Gastroesophageal sphincter (tissue), 3 donors: ENCODE measurements at regions not wholly inside any gene's neighbourhood (a gene's known extent, or its start where the extent isn't known, plus 50 kb on each side); places are given as distances from the start of the nearest gene placed in this dataset.

Experiments
- EP300 ChIP-seq: sonication (generic); formaldehyde crosslinking; IDR thresholded peaks from one replicate; pipeline ENCODE4 v1.6.1; 2017; ENCODE audit warnings: antibody characterized with exemption, mild to moderate bottlenecking
- POLR2A ChIP-seq, 2 donors: fragments of 450-650 bp; IDR thresholded peaks; one replicate each; pipeline ENCODE4 v1.6.1; 2017; ENCODE audit warnings: antibody characterized with exemption in 2 of 2, mild to moderate bottlenecking in 2 of 2, moderate library complexity in 1 of 2
- POLR2AphosphoS5 ChIP-seq: sonication (generic); formaldehyde crosslinking; IDR thresholded peaks from one replicate; pipeline ENCODE4 v1.6.1; 2017; ENCODE audit warnings: antibody characterized with exemption
- TF ChIP-seq, protein P1 (sequence below), 4 experiments: fragments of 200-600 bp in 2 of 4; fragments of 450-650 bp in 2 of 4; sonication (generic) in 1 of 4; IDR thresholded peaks; one replicate each; pipeline ENCODE4 v1.5.1; 2017 to 2019; ENCODE audit warnings: antibody characterized with exemption in 4 of 4, mild to moderate bottlenecking in 2 of 4, moderate library complexity in 2 of 4

DNA sequence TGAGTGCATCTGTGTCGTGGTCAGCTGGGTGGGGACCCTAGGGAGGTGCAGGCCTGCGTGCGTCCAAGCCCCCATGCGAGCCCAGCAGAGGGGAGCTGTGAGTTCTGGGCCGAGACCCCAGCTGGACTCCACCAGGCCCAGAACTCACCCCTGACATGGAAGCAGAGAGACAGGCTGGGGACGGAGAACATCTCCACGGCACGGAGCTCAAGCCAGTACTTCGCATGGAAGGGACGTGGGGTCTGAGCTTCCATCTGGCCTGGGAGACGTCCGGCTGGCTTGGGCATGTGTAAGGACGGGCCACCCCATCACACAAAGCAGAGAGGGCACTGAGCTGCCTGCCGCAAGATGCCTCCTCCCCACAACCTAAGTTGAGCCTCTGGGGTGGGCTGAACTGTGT is 422.4 kb downstream of the CTTN start:
- TF ChIP-seq, protein P1, sequence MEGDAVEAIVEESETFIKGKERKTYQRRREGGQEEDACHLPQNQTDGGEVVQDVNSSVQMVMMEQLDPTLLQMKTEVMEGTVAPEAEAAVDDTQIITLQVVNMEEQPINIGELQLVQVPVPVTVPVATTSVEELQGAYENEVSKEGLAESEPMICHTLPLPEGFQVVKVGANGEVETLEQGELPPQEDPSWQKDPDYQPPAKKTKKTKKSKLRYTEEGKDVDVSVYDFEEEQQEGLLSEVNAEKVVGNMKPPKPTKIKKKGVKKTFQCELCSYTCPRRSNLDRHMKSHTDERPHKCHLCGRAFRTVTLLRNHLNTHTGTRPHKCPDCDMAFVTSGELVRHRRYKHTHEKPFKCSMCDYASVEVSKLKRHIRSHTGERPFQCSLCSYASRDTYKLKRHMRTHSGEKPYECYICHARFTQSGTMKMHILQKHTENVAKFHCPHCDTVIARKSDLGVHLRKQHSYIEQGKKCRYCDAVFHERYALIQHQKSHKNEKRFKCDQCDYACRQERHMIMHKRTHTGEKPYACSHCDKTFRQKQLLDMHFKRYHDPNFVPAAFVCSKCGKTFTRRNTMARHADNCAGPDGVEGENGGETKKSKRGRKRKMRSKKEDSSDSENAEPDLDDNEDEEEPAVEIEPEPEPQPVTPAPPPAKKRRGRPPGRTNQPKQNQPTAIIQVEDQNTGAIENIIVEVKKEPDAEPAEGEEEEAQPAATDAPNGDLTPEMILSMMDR (IDR thresholded peaks at IDR 0.05), result no peak
- TF ChIP-seq EP300, result no peak
- TF ChIP-seq POLR2AphosphoS5, result no peak
- TF ChIP-seq POLR2A (IDR thresholded peaks at IDR 0.05), result no peak
